HepG2 (cell line): ENCODE measurements at regions not wholly inside any gene's neighbourhood (a gene's known extent, or its start where the extent isn't known, plus 50 kb on each side); places are given as distances from the start of the nearest gene placed in this dataset.

ENCODE experiments used
- ATAC-seq: fragments of 200-7000 bp; cut with Tn5 transposase; 3 replicates; pipeline ENCODE4 v1.9.1; 2020; ENCODE audit warnings: mild to moderate bottlenecking, moderate library complexity
- BruUV-seq: library from RNA; stranded (reverse); fragments of 400-500 nt; replicated peaks from 2 replicates; lab custom pipeline; 2021; lab: Mats Ljungman, UMichigan
- CTCF ChIA-PET: fragments of 300-600 bp; formaldehyde crosslinking; extraction: SDS; loops from one replicate; lab custom pipeline; 2021; ENCODE audit warnings: low total read pairs, inconsistent platforms, low intra/inter-chr PET ratio; lab: Yijun Ruan, JAX
- POLR2A ChIA-PET: fragments of 350-600 bp; sonication (Branson Sonifier 250); formaldehyde crosslinking; loops from one replicate; lab custom pipeline; 2020; ENCODE audit warnings: antibody characterized with exemption, inconsistent platforms; lab: Yijun Ruan, JAX
- DNase-seq: peaks from one replicate; pipeline ENCODE4 v3.0.0-alpha.2; 2015; ENCODE audit warnings: low spot score
- FAIRE-seq: peaks from 3 replicates; lab custom pipeline; 2011; peaks lifted over from hg19 to GRCh38; lab: Jason Lieb, UNC
- H2AFZ ChIP-seq: one replicate; pipeline ENCODE4 v1.6.1; 2011; ENCODE audit warnings: low read length, inconsistent platforms
- H3K27ac ChIP-seq: fragments of 300-600 bp; 3 replicates; pipeline ENCODE4 v1.8.0; 2011; ENCODE audit warnings: mixed run types, mild to moderate bottlenecking, mixed read lengths, low read length, inconsistent platforms; ENCODE audit not compliant: insufficient read depth; ENCODE audit errors: extremely low read length
- H3K27me3 ChIP-seq, 2 experiments: fragments of 200-600 bp in 1 of 2; 2 replicates in 1 of 2; 3 replicates in 1 of 2; pipeline versions ENCODE4 v1.6.0 to v1.8.0; 2011; ENCODE audit warnings: low read length in 2 of 2, mild to moderate bottlenecking in 2 of 2, moderate library complexity in 2 of 2, inconsistent platforms in 1 of 2; ENCODE audit not compliant: insufficient read depth in 2 of 2, control insufficient read depth in 1 of 2
- H3K36me3 ChIP-seq, 2 experiments: fragments of 200-600 bp in 1 of 2; replicated peaks in 1 of 2; 2 replicates in 1 of 2; 3 replicates in 1 of 2; pipeline versions ENCODE4 v1.5.1 to v1.8.0; 2011; ENCODE audit warnings: low read length in 2 of 2, inconsistent platforms in 1 of 2; ENCODE audit not compliant: insufficient read depth in 2 of 2, control insufficient read depth in 1 of 2
- H3K4me1 ChIP-seq: 2 replicates; pipeline ENCODE4 v1.5.1; 2012; ENCODE audit warnings: low read length, inconsistent platforms; ENCODE audit not compliant: insufficient read depth
- H3K4me2 ChIP-seq: 2 replicates; pipeline ENCODE4 v1.6.0; 2011; ENCODE audit warnings: low read depth, low read length, inconsistent platforms
- H3K4me3 ChIP-seq, 3 experiments: fragments of 200-600 bp in 1 of 3; sonication (generic), shearing (Covaris generic) in 1 of 3; replicated peaks in 1 of 3; 2 replicates each; pipeline ENCODE4 v1.5.1; 2011 to 2016; ENCODE audit warnings: low read length in 3 of 3, inconsistent platforms in 2 of 3, low read depth in 2 of 3, mild to moderate bottlenecking in 2 of 3, control low read depth in 1 of 3, mixed read lengths in 1 of 3; ENCODE audit not compliant: insufficient read depth in 1 of 3
- H3K79me2 ChIP-seq: one replicate; pipeline ENCODE4 v1.6.1; 2011; ENCODE audit warnings: low read length, inconsistent platforms; ENCODE audit not compliant: insufficient read depth
- H3K9ac ChIP-seq: 2 replicates; pipeline ENCODE4 v1.6.0; 2011; ENCODE audit warnings: mild to moderate bottlenecking, low read depth, low read length, inconsistent platforms; ENCODE audit not compliant: insufficient read depth
- H3K9me3 ChIP-seq: 2 replicates; pipeline ENCODE4 v1.5.1; 2012; ENCODE audit warnings: mild to moderate bottlenecking, low read length
- H4K20me1 ChIP-seq: 2 replicates; pipeline ENCODE4 v1.6.0; 2011; ENCODE audit warnings: inconsistent platforms, mild to moderate bottlenecking, low read length, moderate library complexity; ENCODE audit not compliant: insufficient read depth
- ATF6 ChIP-seq: sonication (generic); formaldehyde crosslinking; conservative IDR thresholded peaks from 2 replicates; pipeline ENCODE4 v1.4.0; 2020; ENCODE audit warnings: missing genetic modification reagents
- HIVEP1 ChIP-seq: sonication (generic); formaldehyde crosslinking; IDR thresholded peaks from 2 replicates; pipeline ENCODE4 v1.4.0; 2020; ENCODE audit warnings: mild to moderate bottlenecking, missing genetic modification reagents
- HNF4A ChIP-seq: sonication (generic); formaldehyde crosslinking; IDR thresholded peaks from 2 replicates; pipeline ENCODE4 v1.4.0; 2020; ENCODE audit warnings: missing genetic modification reagents
- MIXL1 ChIP-seq: IDR thresholded peaks from 2 replicates; pipeline ENCODE4 v1.6.1; 2016
- PAWR ChIP-seq: sonication (generic); formaldehyde crosslinking; IDR thresholded peaks from 2 replicates; pipeline ENCODE4 v1.4.0; 2020; ENCODE audit warnings: missing genetic modification reagents, mild to moderate bottlenecking, borderline replicate concordance
- ZBTB44 ChIP-seq: sonication (generic); formaldehyde crosslinking; IDR thresholded peaks from 2 replicates; pipeline ENCODE4 v1.4.0; 2020; ENCODE audit warnings: missing genetic modification reagents
- ZFP36L1 ChIP-seq: sonication (generic); formaldehyde crosslinking; IDR thresholded peaks from 2 replicates; pipeline ENCODE4 v1.8.0; 2022; ENCODE audit warnings: mild to moderate bottlenecking, missing genetic modification reagents, moderate library complexity
- ZNF468 ChIP-seq: sonication (generic); formaldehyde crosslinking; IDR thresholded peaks from 2 replicates; pipeline ENCODE4 v1.8.0; 2022; ENCODE audit warnings: mild to moderate bottlenecking, moderate library complexity, missing genetic modification reagents
- ZNF564 ChIP-seq: sonication (generic); formaldehyde crosslinking; IDR thresholded peaks from 2 replicates; pipeline ENCODE4 v1.8.1; 2023; ENCODE audit warnings: mild to moderate bottlenecking, missing genetic modification reagents
- ZNF574 ChIP-seq: sonication (generic); formaldehyde crosslinking; IDR thresholded peaks from 2 replicates; pipeline ENCODE4 v1.4.0; 2020; ENCODE audit warnings: missing genetic modification reagents
- ZNF704 ChIP-seq: sonication (generic); formaldehyde crosslinking; IDR thresholded peaks from 2 replicates; pipeline ENCODE4 v1.8.1; 2023; ENCODE audit warnings: mild to moderate bottlenecking, inconsistent platforms, moderate library complexity, missing genetic modification reagents, borderline replicate concordance
- ZNF775 ChIP-seq: sonication (generic); formaldehyde crosslinking; IDR thresholded peaks from 2 replicates; pipeline ENCODE4 v1.4.0; 2020; ENCODE audit warnings: missing genetic modification reagents, mild to moderate bottlenecking, moderate library complexity, borderline replicate concordance
- WGBS: methylation state at CpG from one replicate; pipeline ENCODE4 v1.1.6; 2017; ENCODE audit warnings: low lambda C conversion rate; 5-methylcytosine and 5-hydroxymethylcytosine counted together
- in situ Hi-C: cut with HindIII; loops from 2 replicates; pipeline ENCODE4 v1.10.0; 2017; ENCODE audit warnings: low pct_unique_long_range_greater_than_20kb; ENCODE audit not compliant: extremely low pct_ligation_motif_present
- intact Hi-C: fragments of 100-400 bp; cut with micrococcal nuclease; formaldehyde crosslinking; loops from one replicate; pipeline ENCODE4 v1.10.0; 2022; ENCODE audit not compliant: unreplicated experiment

- DNase-seq, result no peak
- Histone ChIP-seq H3K36me3 (no peaks in the 10 kb centered on the region), H3K9me3 (no peaks in the 10 kb centered on the region), H3K79me2 (no peaks in the 10 kb centered on the region), H4K20me1 (no peaks in the 10 kb centered on the region), H3K4me2 (no peak overlapping the region), H3K27ac (no peak overlapping the region), H3K4me3 (no peak overlapping the region), H3K4me1 (peaks cover 17% of the 10 kb centered on the region), H2AFZ (no peak overlapping the region), H3K27me3 (no peaks in the 10 kb centered on the region; a peak in 1 of 5 replicates), H3K9ac (no peak overlapping the region)
- no peak for FAIRE-seq
- in situ Hi-C loops (no loop called here), intact Hi-C loops (no loop called here)
- ATAC-seq, result no peak
- ChIA-PET POLR2A (no interaction called here), CTCF (no interaction called here)
- no TSS peak for BruUV-seq
- TF ChIP-seq ZNF775 (CRISPR knock-in tag) (no peak), HIVEP1 (CRISPR knock-in tag) (no peak), HNF4A (CRISPR knock-in tag) (0 out of 2 replicates have a peak, but pooled peaks have one; percentile 20)
- WGBS, result 37% methylated on average over 3 of the region's 3 CpGs
Measured at GRCh38 chr16:79892278-79892677, 291.7 kb upstream of the MAF start.

- ATAC-seq, result no peak
- CTCF ChIA-PET, result no interaction called here
- in situ Hi-C loops, result no loop called here
- no peak for DNase-seq
- BruUV-seq, result no TSS peak
- H3K4me3 ChIP-seq, result no peak overlapping the region
- H3K4me1 ChIP-seq, result peaks cover 9% of the 10 kb centered on the region
- no peaks in the 10 kb centered on the region for H3K79me2 ChIP-seq
- no peak overlapping the region for H3K4me2 ChIP-seq
- no peak for FAIRE-seq
- WGBS, result 35% methylated on average over 6 of the region's 6 CpGs
- no peaks in the 10 kb centered on the region for H4K20me1 ChIP-seq
- H3K9me3 ChIP-seq, result no peaks in the 10 kb centered on the region
- H2AFZ ChIP-seq, result no peak overlapping the region
- H3K27ac ChIP-seq, result no peak overlapping the region
- no peaks in the 10 kb centered on the region for H3K36me3 ChIP-seq
- intact Hi-C loops, result no loop called here
- POLR2A ChIA-PET, result no interaction called here
- H3K9ac ChIP-seq, result no peak overlapping the region
- H3K27me3 ChIP-seq, result no peaks in the 10 kb centered on the region; a peak in 1 of 5 replicates
- TF ChIP-seq ZNF468, result no peak
- TF ChIP-seq ZBTB44, result no peak
- no peak for TF ChIP-seq ZFP36L1 (CRISPR knock-in tag)
- TF ChIP-seq ZNF574, result no peak
- TF ChIP-seq ZNF704, result no peak
- TF ChIP-seq PAWR (CRISPR knock-in tag), result no peak
- TF ChIP-seq MIXL1, result no peak
- TF ChIP-seq ZNF564, result no peak
- TF ChIP-seq ATF6 (CRISPR knock-in tag), result no peak
Measured at GRCh38 chr16:79891458-79891857, 290.9 kb upstream of the MAF start.
